H9 (cell line): ENCODE measurements at regions not wholly inside any gene's neighbourhood (a gene's known extent, or its start where the extent isn't known, plus 50 kb on each side); places are given as distances from the start of the nearest gene placed in this dataset.

Source experiments
- DNase-seq: peaks from one replicate; pipeline ENCODE4 v3.0.0-alpha.2; 2017
- H2AFZ ChIP-seq: one replicate; pipeline ENCODE4 v1.6.1; 2013; ENCODE audit warnings: mild to moderate bottlenecking, low read length, control low read depth, moderate library complexity
- H2AK5ac ChIP-seq: 2 replicates; pipeline ENCODE4 v1.6.1; 2013; ENCODE audit warnings: low read length, control low read depth, mixed read lengths; ENCODE audit not compliant: insufficient read length
- H2BK120ac ChIP-seq: one replicate; pipeline ENCODE4 v1.6.1; 2013; ENCODE audit warnings: low read depth, mild to moderate bottlenecking, low read length, control low read depth, inconsistent platforms; ENCODE audit not compliant: poor library complexity, severe bottlenecking
- H2BK12ac ChIP-seq: 2 replicates; pipeline ENCODE4 v1.6.1; 2013; ENCODE audit warnings: low read length, control low read depth, mixed read lengths, low read depth; ENCODE audit not compliant: insufficient read length
- H2BK15ac ChIP-seq: 2 replicates; pipeline ENCODE4 v1.6.1; 2013; ENCODE audit warnings: low read depth, low read length, control low read depth
- H2BK20ac ChIP-seq: one replicate; pipeline ENCODE4 v1.6.1; 2013; ENCODE audit warnings: low read depth, mild to moderate bottlenecking, low read length, control low read depth, inconsistent platforms; ENCODE audit not compliant: poor library complexity, severe bottlenecking
- H2BK5ac ChIP-seq: 2 replicates; pipeline ENCODE4 v1.6.1; 2013; ENCODE audit warnings: low read length, control low read depth, mixed read lengths; ENCODE audit not compliant: insufficient read length
- H3K14ac ChIP-seq: 2 replicates; pipeline ENCODE4 v1.6.1; 2013; ENCODE audit warnings: low read length, control low read depth; ENCODE audit not compliant: insufficient read depth
- H3K18ac ChIP-seq: 2 replicates; pipeline ENCODE4 v1.6.1; 2013; ENCODE audit warnings: low read depth, mild to moderate bottlenecking, mixed read lengths, low read length, control low read depth; ENCODE audit not compliant: insufficient read length
- H3K23ac ChIP-seq: 2 replicates; pipeline ENCODE4 v1.6.1; 2013; ENCODE audit warnings: low read length, control low read depth, mixed read lengths, low read depth; ENCODE audit not compliant: insufficient read length
- H3K23me2 ChIP-seq: 2 replicates; pipeline ENCODE4 v1.6.1; 2013; ENCODE audit warnings: low read depth, mild to moderate bottlenecking, mixed read lengths, low read length, control low read depth; ENCODE audit not compliant: insufficient read length, poor library complexity, severe bottlenecking
- H3K27ac ChIP-seq: 2 replicates; pipeline ENCODE4 v1.5.1; 2013; ENCODE audit warnings: low read length, control low read depth, mixed read lengths, low read depth; ENCODE audit not compliant: insufficient read length
- H3K27me3 ChIP-seq: 2 replicates; pipeline ENCODE4 v1.6.1; 2013; ENCODE audit warnings: low read length, control low read depth, inconsistent platforms; ENCODE audit not compliant: insufficient read depth
- H3K4ac ChIP-seq: 2 replicates; pipeline ENCODE4 v1.6.1; 2013; ENCODE audit warnings: low read depth, mild to moderate bottlenecking, control low read depth, inconsistent platforms, low read length, moderate library complexity
- H3K4me1 ChIP-seq: 2 replicates; pipeline ENCODE4 v1.6.1; 2013; ENCODE audit warnings: low read length, control low read depth, inconsistent platforms; ENCODE audit not compliant: insufficient read depth
- H3K4me2 ChIP-seq: 2 replicates; pipeline ENCODE4 v1.6.1; 2013; ENCODE audit warnings: low read length, control low read depth, mixed read lengths; ENCODE audit not compliant: insufficient read length, insufficient read depth
- H3K56ac ChIP-seq: 2 replicates; pipeline ENCODE4 v1.6.1; 2013; ENCODE audit warnings: low read depth, mild to moderate bottlenecking, mixed read lengths, low read length, control low read depth; ENCODE audit not compliant: insufficient read length
- H3K79me1 ChIP-seq: 2 replicates; pipeline ENCODE4 v1.6.1; 2013; ENCODE audit warnings: low read depth, mild to moderate bottlenecking, moderate library complexity, low read length, control low read depth, inconsistent platforms; ENCODE audit not compliant: insufficient read depth, poor library complexity, severe bottlenecking
- H3K79me2 ChIP-seq: 2 replicates; pipeline ENCODE4 v1.6.1; 2013; ENCODE audit warnings: low read length, control low read depth, inconsistent platforms; ENCODE audit not compliant: insufficient read depth
- H3K9ac ChIP-seq: 2 replicates; pipeline ENCODE4 v1.6.1; 2013; ENCODE audit warnings: low read length, control low read depth, mixed read lengths; ENCODE audit not compliant: insufficient read length; ENCODE audit errors: extremely low read depth
- H3K9me3 ChIP-seq: one replicate; pipeline ENCODE4 v1.6.1; 2013; ENCODE audit warnings: low read depth, low read length, inconsistent platforms; ENCODE audit not compliant: control insufficient read depth
- H3T11ph ChIP-seq: one replicate; pipeline ENCODE4 v1.6.1; 2013; ENCODE audit warnings: mild to moderate bottlenecking, low read length, control low read depth, inconsistent platforms
- H4K20me1 ChIP-seq: one replicate; pipeline ENCODE4 v1.6.1; 2013; ENCODE audit not compliant: control insufficient read depth, insufficient read length, insufficient read depth
- H4K5ac ChIP-seq: 2 replicates; pipeline ENCODE4 v1.6.1; 2013; ENCODE audit warnings: low read depth, mild to moderate bottlenecking, mixed read lengths, low read length, control low read depth; ENCODE audit not compliant: insufficient read length
- H4K8ac ChIP-seq: replicated peaks from 2 replicates; pipeline ENCODE4 v1.6.1; 2013; ENCODE audit warnings: low read length, control low read depth, mixed read lengths, low read depth; ENCODE audit not compliant: insufficient read length
- H4K91ac ChIP-seq: 2 replicates; pipeline ENCODE4 v1.6.1; 2013; ENCODE audit warnings: low read depth, mild to moderate bottlenecking, moderate library complexity, mixed read lengths, low read length, control low read depth; ENCODE audit not compliant: insufficient read length
- H3K27ac Mint-ChIP-seq, 3 experiments: 2 replicates in 2 of 3; 3 replicates in 1 of 3; pipeline ENCODE4 v1.8.0; 2020 to 2021; ENCODE audit warnings: mixed read lengths in 3 of 3, mild to moderate bottlenecking in 1 of 3, moderate library complexity in 1 of 3
- H3K27me3 Mint-ChIP-seq: 2 replicates; pipeline ENCODE4 v1.8.0; 2021; ENCODE audit warnings: low read depth, mild to moderate bottlenecking, moderate library complexity, mixed read lengths
- H3K36me3 Mint-ChIP-seq, 3 experiments: 2 replicates in 2 of 3; 3 replicates in 1 of 3; pipeline ENCODE4 v1.8.0; 2020 to 2021; ENCODE audit warnings: low read depth in 3 of 3, mixed read lengths in 3 of 3; ENCODE audit not compliant: insufficient read depth in 1 of 3
- H3K4me1 Mint-ChIP-seq, 2 experiments: 2 replicates each; pipeline ENCODE4 v1.8.0; 2020; ENCODE audit warnings: mixed read lengths in 2 of 2
- H3K4me3 Mint-ChIP-seq, 2 experiments: 2 replicates in 1 of 2; 3 replicates in 1 of 2; pipeline ENCODE4 v1.8.0; 2020 to 2021; ENCODE audit warnings: mild to moderate bottlenecking in 2 of 2, mixed read lengths in 2 of 2, moderate library complexity in 1 of 2
- H3K9me3 Mint-ChIP-seq, 2 experiments: 2 replicates in 1 of 2; 3 replicates in 1 of 2; pipeline ENCODE4 v1.8.0; 2020; ENCODE audit warnings: mild to moderate bottlenecking in 2 of 2, mixed read lengths in 2 of 2, moderate library complexity in 1 of 2
- CTCF ChIP-seq: fragments of 200-600 bp; sonication (generic); conservative IDR thresholded peaks from 3 replicates; pipeline ENCODE4 v1.8.0; 2021; ENCODE audit warnings: antibody characterized with exemption, mild to moderate bottlenecking
- WGBS: extraction: QIAGEN DNeasy Blood & Tissue Kit; methylation state at CpG from one replicate; pipeline ENCODE4 v1.1.7; 2013; ENCODE audit warnings: missing lambda C conversion rate, low lambda C conversion rate, mixed read lengths; ENCODE audit not compliant: insufficient read length; ENCODE audit errors: extremely low coverage; 5-methylcytosine and 5-hydroxymethylcytosine counted together

GRCh38 chr6:11317885-11318771 is 85.7 kb upstream of the NEDD9 start:
- no peak overlapping the region for H2BK120ac ChIP-seq
- TF ChIP-seq CTCF = no peak
- no CpG with 5 or more reads among the region's 11 CpGs for WGBS
- H3K4me2 ChIP-seq = no peak overlapping the region
- H2BK20ac ChIP-seq = no peak overlapping the region
- no peaks in the 10 kb centered on the region for H3K4me1 ChIP-seq
- H3K79me1 ChIP-seq = no peaks in the 10 kb centered on the region
- Mint-ChIP-seq H3K27ac (no peak overlapping the region; a peak in 2 of 7 replicates), H3K27me3 (no peaks in the 10 kb centered on the region; the same call in 1 of the 2 replicates), H3K4me1 (peaks cover 0 to 14% of the 10 kb centered on the region in 2 experiments; a peak in 2 of 4 replicates), H3K4me3 (no peak overlapping the region), H3K9me3 (peaks cover 0 to 4% of the 10 kb centered on the region in 2 experiments; a peak in 2 of 5 replicates), H3K36me3 (no peaks in the 10 kb centered on the region)
- H3K18ac ChIP-seq = no peak overlapping the region
- H3K79me2 ChIP-seq = no peaks in the 10 kb centered on the region
- no peak overlapping the region for H2BK15ac ChIP-seq
- H3K23me2 ChIP-seq = no peaks in the 10 kb centered on the region
- no peak overlapping the region for H2BK5ac ChIP-seq
- no peak overlapping the region for H3K4ac ChIP-seq
- H4K91ac ChIP-seq = no peak overlapping the region
- no peak overlapping the region for H2BK12ac ChIP-seq
- no peaks in the 10 kb centered on the region for H3K27me3 ChIP-seq
- H3K9me3 ChIP-seq = no peaks in the 10 kb centered on the region
- H3K27ac ChIP-seq = no peak overlapping the region
- no peak for DNase-seq
- no peak overlapping the region for H4K8ac ChIP-seq
- H3K14ac ChIP-seq = no peak overlapping the region
- no peak overlapping the region for H2AK5ac ChIP-seq
- H2AFZ ChIP-seq = no peak overlapping the region
- H3K23ac ChIP-seq = no peak overlapping the region
- no peak overlapping the region for H3T11ph ChIP-seq
- no peak overlapping the region for H4K5ac ChIP-seq
- no peak overlapping the region for H3K9ac ChIP-seq
- no peaks in the 10 kb centered on the region for H4K20me1 ChIP-seq
- no peak overlapping the region for H3K56ac ChIP-seq
